ENCODE measurements at regions not wholly inside any gene's neighbourhood (a gene's known extent, or its start where the extent isn't known, plus 50 kb on each side); places are given as distances from the start of the nearest gene placed in this dataset.

- TF ChIP-seq CTCF (IDR thresholded peaks at IDR 0.05 in 8 of 11, conservative IDR thresholded peaks at IDR 0.05 in 3 of 11) (no peak), POLR2A (IDR thresholded peaks at IDR 0.05) (no peak)
Observed at GRCh38 chr12:91975891-91976290, 169.8 kb downstream of the BTG1 start.
